ENCODE measurements at regions not wholly inside any gene's neighbourhood (a gene's known extent, or its start where the extent isn't known, plus 50 kb on each side); places are given as distances from the start of the nearest gene placed in this dataset.

GRCh38 chr4:30854531-30854930, 134.4 kb downstream of the PCDH7 start:
- TF ChIP-seq CTCF (conservative IDR thresholded peaks at IDR 0.05; ENCODE audit: low read length), result no peak
- no peak for TF ChIP-seq EZH2phosphoT487 (IDR thresholded peaks at IDR 0.05; ENCODE audit: borderline replicate concordance)

Measured in Loucy (cell line).